ENCODE measurements at regions not wholly inside any gene's neighbourhood (a gene's known extent, or its start where the extent isn't known, plus 50 kb on each side); places are given as distances from the start of the nearest gene placed in this dataset.

- Histone ChIP-seq H3K27me3 (ENCODE audit: control insufficient read depth, insufficient read depth, low read length) (no peaks in the 10 kb centered on the region), H3K4me3 (ENCODE audit: low read length) (no peak overlapping the region), H3K27ac (ENCODE audit: low read length) (no peak overlapping the region), H3K4me1 (ENCODE audit: control insufficient read depth, insufficient read depth, low read length) (no peaks in the 10 kb centered on the region), H3K9me3 (ENCODE audit: control insufficient read depth, insufficient read depth, low read length) (peaks cover 18% of the 10 kb centered on the region), H3K36me3 (ENCODE audit: control insufficient read depth, insufficient read depth, low read length) (no peaks in the 10 kb centered on the region)
- peaks cover 16 to 17% of the 10 kb centered on the region in 2 donors for H3K9me3 Mint-ChIP-seq
- TF ChIP-seq CTCF (IDR thresholded peaks at IDR 0.05): no peak
- 78% methylated on average over 3 of the region's 3 CpGs for WGBS (ENCODE audit: insufficient coverage)
- no peaks in the 10 kb centered on the region for H3K27me3 Mint-ChIP-seq (ENCODE audit: low read depth in 2 of 2)
- intact Hi-C loops (cut with micrococcal nuclease): no loop called here
- peaks cover 20% of the 10 kb centered on the region for H3K36me3 Mint-ChIP-seq
- H3K4me3 Mint-ChIP-seq: no peak overlapping the region
- DNase-seq (no peak), ATAC-seq (no peak)
- H3K27ac Mint-ChIP-seq: no peak overlapping the region
- no peaks in the 10 kb centered on the region for H3K4me1 Mint-ChIP-seq
Measured at GRCh38 chr2:150309311-150310080, 178.0 kb downstream of the RND3 start.

- ATAC-seq: no peak
- intact Hi-C loops (cut with micrococcal nuclease): no loop called here
- H3K4me1 Mint-ChIP-seq: no peaks in the 10 kb centered on the region
Measured at GRCh38 chr2:150307258-150307657, 180.2 kb downstream of the RND3 start.

GRCh38 chr2:150303281-150303680, 184.2 kb downstream of the RND3 start:
- Histone ChIP-seq H3K27me3 (ENCODE audit: control insufficient read depth, insufficient read depth, low read length) (no peaks in the 10 kb centered on the region), H3K36me3 (ENCODE audit: control insufficient read depth, insufficient read depth, low read length) (no peaks in the 10 kb centered on the region), H3K27ac (ENCODE audit: low read length) (no peak overlapping the region), H3K9me3 (ENCODE audit: control insufficient read depth, insufficient read depth, low read length) (peaks cover 4% of the 10 kb centered on the region), H3K4me1 (ENCODE audit: control insufficient read depth, insufficient read depth, low read length) (no peaks in the 10 kb centered on the region), H3K4me3 (ENCODE audit: low read length) (no peak overlapping the region)
- DNase-seq: no peak
- H3K9me3 Mint-ChIP-seq: peaks cover 7 to 9% of the 10 kb centered on the region in 2 donors
- H3K27ac Mint-ChIP-seq: no peak overlapping the region
- intact Hi-C loops (cut with micrococcal nuclease): no loop called here
- ATAC-seq: no peak
- TF ChIP-seq CTCF (IDR thresholded peaks at IDR 0.05): no peak
- H3K4me3 Mint-ChIP-seq: no peak overlapping the region
- no peaks in the 10 kb centered on the region for H3K36me3 Mint-ChIP-seq
- no CpG with 5 or more reads among the region's 1 CpG for WGBS (ENCODE audit: insufficient coverage)
- no peaks in the 10 kb centered on the region for H3K27me3 Mint-ChIP-seq (ENCODE audit: low read depth in 2 of 2)
- no peaks in the 10 kb centered on the region for H3K4me1 Mint-ChIP-seq

More at GRCh38 chr2:150307258-150307657, 180.2 kb downstream of the RND3 start:
- no peaks in the 10 kb centered on the region for H3K36me3 ChIP-seq (ENCODE audit: control insufficient read depth, insufficient read depth, low read length)
- no peak overlapping the region for H3K4me3 Mint-ChIP-seq
- H3K27ac Mint-ChIP-seq: no peak overlapping the region
- no peaks in the 10 kb centered on the region for H3K4me1 ChIP-seq (ENCODE audit: control insufficient read depth, insufficient read depth, low read length)
- no CpG with 5 or more reads among the region's 1 CpG for WGBS (ENCODE audit: insufficient coverage)
- no peak for TF ChIP-seq CTCF (IDR thresholded peaks at IDR 0.05)
- peaks cover 10 to 11% of the 10 kb centered on the region in 2 donors for H3K9me3 Mint-ChIP-seq
- no peaks in the 10 kb centered on the region for H3K27me3 ChIP-seq (ENCODE audit: control insufficient read depth, insufficient read depth, low read length)
- no peaks in the 10 kb centered on the region for H3K36me3 Mint-ChIP-seq
- no peak for DNase-seq
- H3K27ac ChIP-seq (ENCODE audit: low read length): no peak overlapping the region
- no peak overlapping the region for H3K4me3 ChIP-seq (ENCODE audit: low read length)
- peaks cover 18% of the 10 kb centered on the region for H3K9me3 ChIP-seq (ENCODE audit: control insufficient read depth, insufficient read depth, low read length)
- no peaks in the 10 kb centered on the region for H3K27me3 Mint-ChIP-seq (ENCODE audit: low read depth in 2 of 2)
